GM23338 (cell line): ENCODE measurements at regions not wholly inside any gene's neighbourhood (a gene's known extent, or its start where the extent isn't known, plus 50 kb on each side); places are given as distances from the start of the nearest gene placed in this dataset.

Experiments used
- ATAC-seq: fragments of 200-7000 bp; cut with Tn5 transposase; 3 replicates; pipeline ENCODE4 v1.9.1; 2020
- DNase-seq: peaks from one replicate; pipeline ENCODE4 v3.0.0-alpha.2; 2015; ENCODE audit warnings: low spot score
- H2AFZ ChIP-seq: fragments of 200-600 bp; sonication (generic); 2 replicates; pipeline ENCODE4 v1.8.0; 2016; ENCODE audit warnings: antibody characterized with exemption, mild to moderate bottlenecking, moderate library complexity
- H3F3A ChIP-seq: fragments of 200-600 bp; sonication (generic); replicated peaks from 2 replicates; pipeline ENCODE4 v1.8.0; 2017; ENCODE audit warnings: antibody characterized with exemption, mixed run types, low read depth
- H3K27ac ChIP-seq: fragments of 200-600 bp; sonication (generic); 2 replicates; pipeline ENCODE4 v1.6.1; 2016; ENCODE audit warnings: low read depth
- H3K27me3 ChIP-seq: fragments of 200-600 bp; sonication (generic); 2 replicates; pipeline ENCODE4 v1.8.0; 2016; ENCODE audit warnings: mild to moderate bottlenecking, mixed run types, moderate library complexity; ENCODE audit not compliant: insufficient read depth
- H3K36me3 ChIP-seq: fragments of 200-600 bp; sonication (generic); 2 replicates; pipeline ENCODE4 v1.8.0; 2016; ENCODE audit warnings: mild to moderate bottlenecking; ENCODE audit not compliant: insufficient read depth
- H3K4me1 ChIP-seq: fragments of 200-600 bp; sonication (generic); 2 replicates; pipeline ENCODE4 v1.8.0; 2016; ENCODE audit warnings: mild to moderate bottlenecking, moderate library complexity; ENCODE audit not compliant: insufficient read depth
- H3K4me2 ChIP-seq: fragments of 200-600 bp; sonication (generic); 2 replicates; pipeline ENCODE4 v1.7.1; 2017; ENCODE audit warnings: mixed run types
- H3K4me3 ChIP-seq: fragments of 200-600 bp; sonication (generic); 2 replicates; pipeline ENCODE4 v1.6.1; 2016; ENCODE audit warnings: mixed run types
- H3K79me2 ChIP-seq: fragments of 200-600 bp; sonication (generic); replicated peaks from 2 replicates; pipeline ENCODE4 v1.8.0; 2017; ENCODE audit warnings: mild to moderate bottlenecking; ENCODE audit not compliant: insufficient read depth
- H3K9me2 ChIP-seq: fragments of 200-600 bp; sonication (generic); 2 replicates; pipeline ENCODE4 v1.8.0; 2017; ENCODE audit not compliant: insufficient read depth
- H4K20me1 ChIP-seq: fragments of 200-600 bp; sonication (generic); replicated peaks from 2 replicates; pipeline ENCODE4 v1.8.0; 2017; ENCODE audit warnings: mild to moderate bottlenecking; ENCODE audit not compliant: insufficient read depth
- H3K27ac Mint-ChIP-seq: 2 replicates; pipeline ENCODE4 v1.8.0; 2020; ENCODE audit warnings: inconsistent platforms, mild to moderate bottlenecking, moderate library complexity, mixed read lengths
- H3K27me3 Mint-ChIP-seq: 3 replicates; pipeline ENCODE4 v1.8.0; 2022; ENCODE audit warnings: low read depth, mild to moderate bottlenecking, moderate library complexity, mixed read lengths, inconsistent platforms; ENCODE audit not compliant: insufficient read depth, poor library complexity
- H3K36me3 Mint-ChIP-seq: 3 replicates; pipeline ENCODE4 v1.8.0; 2021; ENCODE audit warnings: low read depth, mild to moderate bottlenecking, inconsistent platforms, moderate library complexity, mixed read lengths
- H3K4me1 Mint-ChIP-seq: 3 replicates; pipeline ENCODE4 v1.8.0; 2020; ENCODE audit warnings: mild to moderate bottlenecking, inconsistent platforms, mixed read lengths
- H3K4me3 Mint-ChIP-seq: 3 replicates; pipeline ENCODE4 v1.8.0; 2021; ENCODE audit warnings: moderate library complexity, mild to moderate bottlenecking, inconsistent platforms, mixed read lengths
- H3K9me3 Mint-ChIP-seq: 3 replicates; pipeline ENCODE4 v1.8.0; 2020; ENCODE audit warnings: moderate library complexity, mild to moderate bottlenecking, inconsistent platforms, mixed read lengths
- CREB1 ChIP-seq: fragments of 250-450 bp; sonication (Bioruptor Pico); IDR thresholded peaks from 2 replicates; pipeline ENCODE4 v1.5.0; 2020; ENCODE audit warnings: low read depth, mild to moderate bottlenecking, moderate library complexity
- CTCF ChIP-seq, 2 experiments: fragments of 200-600 bp in 1 of 2; sonication (generic) in 1 of 2; conservative IDR thresholded peaks; 2 replicates each; pipeline versions ENCODE4 v1.5.1 to v1.6.1; 2016 to 2017; ENCODE audit warnings: antibody characterized with exemption in 2 of 2, low read depth in 2 of 2, mild to moderate bottlenecking in 2 of 2, moderate library complexity in 1 of 2
- ETS1 ChIP-seq: IDR thresholded peaks from 2 replicates; pipeline ENCODE4 v1.6.1; 2016; ENCODE audit warnings: antibody characterized with exemption
- EZH2 ChIP-seq: fragments of 200-600 bp; sonication (generic); IDR thresholded peaks from one replicate; pipeline ENCODE4 v1.8.0; 2017; ENCODE audit warnings: antibody characterized with exemption, mild to moderate bottlenecking, low read depth; ENCODE audit not compliant: unreplicated experiment
- EZH2phosphoT487 ChIP-seq: fragments of 200-600 bp; sonication (generic); IDR thresholded peaks from one replicate; pipeline ENCODE4 v1.8.1; 2018; ENCODE audit warnings: antibody characterized with exemption; ENCODE audit not compliant: unreplicated experiment
- JUNB ChIP-seq: IDR thresholded peaks from one replicate; pipeline ENCODE4 v1.6.1; 2016; ENCODE audit warnings: antibody characterized with exemption; ENCODE audit not compliant: unreplicated experiment
- NANOG ChIP-seq: IDR thresholded peaks from 2 replicates; pipeline ENCODE4 v1.6.1; 2016; ENCODE audit warnings: antibody characterized with exemption, borderline replicate concordance
- POLR2AphosphoS5 ChIP-seq: IDR thresholded peaks from 2 replicates; pipeline ENCODE4 v1.6.1; 2016; ENCODE audit warnings: antibody characterized with exemption, low read depth
- STAT1 ChIP-seq: IDR thresholded peaks from one replicate; pipeline ENCODE4 v1.6.1; 2016; ENCODE audit warnings: antibody characterized with exemption; ENCODE audit not compliant: unreplicated experiment
- ZNF114 ChIP-seq: fragments of 250-450 bp; sonication (Bioruptor Pico); IDR thresholded peaks from 2 replicates; pipeline ENCODE4 v1.5.0; 2020; ENCODE audit warnings: mild to moderate bottlenecking, moderate library complexity
- ZNF331 ChIP-seq: fragments of 250-450 bp; sonication (Bioruptor Pico); IDR thresholded peaks from 2 replicates; pipeline ENCODE4 v1.5.0; 2020; ENCODE audit warnings: low read depth, mild to moderate bottlenecking, moderate library complexity
- ZNF462 ChIP-seq: fragments of 250-450 bp; sonication (Bioruptor Pico); IDR thresholded peaks from 2 replicates; pipeline ENCODE4 v1.5.0; 2020; ENCODE audit warnings: mild to moderate bottlenecking, moderate library complexity
- TF ChIP-seq, protein P1 (sequence below): IDR thresholded peaks from one replicate; pipeline ENCODE4 v1.6.1; 2018; ENCODE audit warnings: antibody characterized with exemption; ENCODE audit not compliant: unreplicated experiment

DNA sequence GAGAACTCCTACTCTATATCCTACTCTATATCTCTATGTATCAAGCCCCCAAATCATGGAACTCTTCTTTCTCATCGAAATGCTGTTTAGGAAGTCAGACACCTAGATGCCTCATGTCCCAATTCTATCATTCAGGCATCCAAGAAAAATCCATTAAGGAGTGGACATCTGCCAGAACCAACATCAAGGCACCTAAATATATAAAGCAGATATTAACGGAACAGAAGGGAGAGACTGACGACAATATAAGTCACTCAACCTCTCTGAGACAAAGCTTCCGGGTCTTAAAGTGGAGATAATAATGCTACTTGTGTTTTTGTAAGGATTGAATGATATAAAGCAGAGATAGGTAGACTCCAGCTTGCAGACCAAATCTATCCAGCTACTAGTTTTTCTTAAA lies 241.5 kb downstream of the NFATC2 start:
- Histone ChIP-seq H3K27ac (no peak overlapping the region), H3K27me3 (no peaks in the 10 kb centered on the region), H2AFZ (no peak overlapping the region), H3K36me3 (peaks cover 13% of the 10 kb centered on the region; the same call in 1 of the 2 replicates), H4K20me1 (no peaks in the 10 kb centered on the region), H3K4me1 (peaks cover 10% of the 10 kb centered on the region), H3K4me3 (no peak overlapping the region), H3F3A (0 out of 2 replicates have a peak, but pooled peaks cover 3% of the 10 kb centered on the region), H3K9me2 (no peaks in the 10 kb centered on the region), H3K79me2 (no peaks in the 10 kb centered on the region), H3K4me2 (no peak overlapping the region)
- DNase-seq = no peak
- Mint-ChIP-seq H3K4me1 (peaks cover 17% of the 10 kb centered on the region), H3K9me3 (peaks cover 80% of the 10 kb centered on the region), H3K27ac (no peak overlapping the region), H3K4me3 (no peak overlapping the region), H3K36me3 (peaks cover 46% of the 10 kb centered on the region), H3K27me3 (peaks cover 8% of the 10 kb centered on the region)
- TF ChIP-seq ETS1 = no peak
- TF ChIP-seq CREB1 (CRISPR knock-in tag) = no peak
- no peak for TF ChIP-seq ZNF114 (CRISPR knock-in tag)
- TF ChIP-seq ZNF331 (CRISPR knock-in tag) = no peak
- no peak for TF ChIP-seq EZH2
- no peak for TF ChIP-seq CTCF (conservative IDR thresholded peaks at IDR 0.05; ENCODE audit: low read depth in 2 of 2)
- no peak for TF ChIP-seq JUNB
- TF ChIP-seq POLR2AphosphoS5 = no peak
- no peak for TF ChIP-seq ZNF462 (CRISPR knock-in tag)
- no peak for TF ChIP-seq NANOG
- TF ChIP-seq EZH2phosphoT487 = no peak
- TF ChIP-seq, protein P1, sequence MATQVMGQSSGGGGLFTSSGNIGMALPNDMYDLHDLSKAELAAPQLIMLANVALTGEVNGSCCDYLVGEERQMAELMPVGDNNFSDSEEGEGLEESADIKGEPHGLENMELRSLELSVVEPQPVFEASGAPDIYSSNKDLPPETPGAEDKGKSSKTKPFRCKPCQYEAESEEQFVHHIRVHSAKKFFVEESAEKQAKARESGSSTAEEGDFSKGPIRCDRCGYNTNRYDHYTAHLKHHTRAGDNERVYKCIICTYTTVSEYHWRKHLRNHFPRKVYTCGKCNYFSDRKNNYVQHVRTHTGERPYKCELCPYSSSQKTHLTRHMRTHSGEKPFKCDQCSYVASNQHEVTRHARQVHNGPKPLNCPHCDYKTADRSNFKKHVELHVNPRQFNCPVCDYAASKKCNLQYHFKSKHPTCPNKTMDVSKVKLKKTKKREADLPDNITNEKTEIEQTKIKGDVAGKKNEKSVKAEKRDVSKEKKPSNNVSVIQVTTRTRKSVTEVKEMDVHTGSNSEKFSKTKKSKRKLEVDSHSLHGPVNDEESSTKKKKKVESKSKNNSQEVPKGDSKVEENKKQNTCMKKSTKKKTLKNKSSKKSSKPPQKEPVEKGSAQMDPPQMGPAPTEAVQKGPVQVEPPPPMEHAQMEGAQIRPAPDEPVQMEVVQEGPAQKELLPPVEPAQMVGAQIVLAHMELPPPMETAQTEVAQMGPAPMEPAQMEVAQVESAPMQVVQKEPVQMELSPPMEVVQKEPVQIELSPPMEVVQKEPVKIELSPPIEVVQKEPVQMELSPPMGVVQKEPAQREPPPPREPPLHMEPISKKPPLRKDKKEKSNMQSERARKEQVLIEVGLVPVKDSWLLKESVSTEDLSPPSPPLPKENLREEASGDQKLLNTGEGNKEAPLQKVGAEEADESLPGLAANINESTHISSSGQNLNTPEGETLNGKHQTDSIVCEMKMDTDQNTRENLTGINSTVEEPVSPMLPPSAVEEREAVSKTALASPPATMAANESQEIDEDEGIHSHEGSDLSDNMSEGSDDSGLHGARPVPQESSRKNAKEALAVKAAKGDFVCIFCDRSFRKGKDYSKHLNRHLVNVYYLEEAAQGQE = no peak
- no peak for TF ChIP-seq STAT1
- ATAC-seq = no peak
